Globus pallidus (tissue), 1 donor: ENCODE measurements at regions not wholly inside any gene's neighbourhood (a gene's known extent, or its start where the extent isn't known, plus 50 kb on each side); places are given as distances from the start of the nearest gene placed in this dataset.
"Not testable (repeated sequence)": the region's sequence is repeated elsewhere in the genome, so short reads cannot be mapped to it uniquely, and the experiment has no call there.

Source experiments
- DNase-seq: peaks from one replicate; pipeline ENCODE4 v3.0.0-alpha.2; 2015; ENCODE audit warnings: low spot score

GRCh38 chr14:54010981-54011380 is 54.4 kb upstream of the BMP4 start:
- DNase-seq = no peak

GRCh38 chr14:54023027-54023426 is 66.4 kb upstream of the BMP4 start:
- DNase-seq = no peak

- DNase-seq = no peak
Measured at GRCh38 chr14:54025661-54026060, 69.0 kb upstream of the BMP4 start.

- DNase-seq = no peak
Measured at GRCh38 chr14:54026671-54027070, 70.0 kb upstream of the BMP4 start.

- not testable (repeated sequence) for DNase-seq
Measured at GRCh38 chr14:54030996-54031395, 74.4 kb upstream of the BMP4 start.

GRCh38 chr14:54033285-54033684 is 76.7 kb upstream of the BMP4 start:
- not testable (repeated sequence) for DNase-seq

GRCh38 chr14:54038724-54039123 is 82.1 kb upstream of the BMP4 start:
- no peak for DNase-seq

- no peak for DNase-seq
Measured at GRCh38 chr14:54039311-54039710, 82.7 kb upstream of the BMP4 start.

GRCh38 chr14:54040846-54041245 is 84.2 kb upstream of the BMP4 start:
- no peak for DNase-seq

- no peak for DNase-seq
Measured at GRCh38 chr14:54046250-54046649, 89.6 kb upstream of the BMP4 start.

GRCh38 chr14:54047645-54048308 is 91.2 kb upstream of the BMP4 start:
- no peak for DNase-seq

- no peak for DNase-seq
Measured at GRCh38 chr14:54048311-54048710, 91.7 kb upstream of the BMP4 start.

- no peak for DNase-seq
Measured at GRCh38 chr14:54048736-54049135, 92.1 kb upstream of the BMP4 start.

GRCh38 chr14:54050759-54051158 is 94.1 kb upstream of the BMP4 start:
- no peak for DNase-seq

GRCh38 chr14:54052696-54053385 is 96.2 kb upstream of the BMP4 start:
- no peak for DNase-seq

- no peak for DNase-seq
Measured at GRCh38 chr14:54053386-54053745, 96.7 kb upstream of the BMP4 start.

- no peak for DNase-seq
Measured at GRCh38 chr14:54058505-54058904, 101.9 kb upstream of the BMP4 start.

GRCh38 chr14:54083549-54084239 is 127.1 kb upstream of the BMP4 start:
- DNase-seq = no peak

GRCh38 chr14:54085232-54085761 is 128.7 kb upstream of the BMP4 start:
- no peak for DNase-seq

- DNase-seq = no peak
Measured at GRCh38 chr14:54085841-54086240, 129.2 kb upstream of the BMP4 start.

- no peak for DNase-seq
Measured at GRCh38 chr14:54086767-54087166, 130.1 kb upstream of the BMP4 start.

GRCh38 chr14:54087376-54087775 is 130.8 kb upstream of the BMP4 start:
- no peak for DNase-seq

- no peak for DNase-seq
Measured at GRCh38 chr14:54088271-54088670, 131.6 kb upstream of the BMP4 start.
